ENCODE measurements at regions not wholly inside any gene's neighbourhood (a gene's known extent, or its start where the extent isn't known, plus 50 kb on each side); places are given as distances from the start of the nearest gene placed in this dataset.
"Not testable (repeated sequence)": the region's sequence is repeated elsewhere in the genome, so short reads cannot be mapped to it uniquely, and the experiment has no call there.

DNA sequence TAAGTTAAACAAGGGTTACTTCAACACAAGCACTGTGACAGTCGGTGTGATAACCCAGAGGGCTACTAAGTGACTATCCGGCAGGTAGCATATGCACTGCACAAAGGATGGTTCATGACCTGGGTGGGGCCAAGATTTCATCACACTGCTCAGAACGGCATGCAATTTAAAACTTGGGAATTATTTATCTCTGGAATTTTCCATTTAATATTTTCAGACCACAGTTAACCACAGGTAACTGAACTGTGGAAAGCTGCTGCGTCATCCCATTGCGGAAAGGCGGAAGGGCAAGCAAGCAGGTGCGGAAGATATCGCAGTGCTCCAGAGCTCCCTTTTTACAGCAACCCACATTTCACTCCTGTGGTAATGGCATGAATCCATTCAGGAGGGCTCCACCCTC is 540.8 kb downstream of the INSC start:
- no peak for DNase-seq (ENCODE audit: low read depth in 2 of 2)

DNA sequence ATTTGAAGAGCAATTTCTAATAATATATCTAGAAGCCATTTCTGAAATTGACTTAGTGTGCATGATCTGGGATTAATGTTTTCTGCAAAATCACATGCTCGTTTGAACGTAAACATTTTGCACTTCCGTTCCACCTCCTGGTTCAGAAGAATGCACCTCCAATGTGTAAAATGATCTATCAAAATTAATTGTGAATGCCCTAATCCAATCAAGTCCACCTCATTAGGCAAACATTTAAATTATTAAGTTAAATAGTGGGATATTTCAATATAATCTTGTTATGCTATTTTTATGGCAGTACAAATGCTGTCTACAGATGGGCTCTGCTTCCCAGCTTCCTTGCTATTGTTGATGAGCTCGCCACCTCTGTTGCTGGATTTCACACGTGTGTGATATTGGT is 542.5 kb downstream of the INSC start:
- no peak for DNase-seq (ENCODE audit: low read depth in 2 of 2)

DNA sequence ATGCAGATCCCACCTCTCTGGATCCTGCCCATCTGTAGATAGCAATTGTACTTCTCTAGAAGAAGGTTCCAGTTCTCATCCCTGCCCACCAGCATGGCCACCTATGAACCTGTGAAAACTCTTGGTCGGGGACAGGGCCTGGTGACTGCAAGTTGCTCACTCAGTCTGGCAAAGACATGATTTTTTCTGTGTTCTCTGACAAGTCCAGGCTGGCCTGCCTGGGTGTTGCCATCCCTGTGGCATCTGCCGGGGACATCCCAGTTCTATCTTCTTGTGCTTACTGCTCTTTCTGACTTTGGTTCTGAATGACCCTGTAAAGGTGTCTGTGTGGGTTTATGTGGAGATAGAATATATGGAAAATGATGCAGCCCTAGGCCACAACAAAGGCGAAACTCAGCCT is 545.8 kb downstream of the INSC start:
- DNase-seq (ENCODE audit: low read depth in 2 of 2) = no peak

- DNase-seq (ENCODE audit: low read depth in 2 of 2) = no peak
Measured at GRCh38 chr11:15662285-15662684, 547.6 kb downstream of the INSC start.

DNA sequence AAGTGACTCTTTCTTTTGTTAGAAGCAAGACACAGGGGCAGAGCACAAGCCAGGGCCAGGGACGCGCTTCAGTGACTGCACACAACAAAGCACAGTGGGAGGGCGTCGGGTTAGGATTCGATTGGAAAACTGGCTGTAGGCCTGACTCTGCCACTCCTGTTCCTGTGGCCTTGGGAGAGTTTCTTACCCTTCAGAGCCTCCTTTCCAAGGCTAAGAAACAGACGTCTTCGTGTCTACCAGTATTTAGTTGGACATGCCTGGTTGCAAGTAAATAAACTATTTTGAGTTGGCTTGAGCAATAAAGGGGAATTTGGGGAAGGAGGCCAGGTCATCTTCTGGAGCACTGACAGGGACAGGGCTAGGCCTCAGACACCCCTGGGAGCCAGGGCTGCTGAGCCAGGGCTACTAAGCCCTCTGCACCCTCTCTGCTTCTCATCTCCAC is 549.1 kb downstream of the INSC start:
- no peak for DNase-seq (ENCODE audit: low read depth in 2 of 2)

- DNase-seq (ENCODE audit: low read depth in 2 of 2) = no peak
Measured at GRCh38 chr11:15665368-15665871, 550.7 kb downstream of the INSC start.

DNA sequence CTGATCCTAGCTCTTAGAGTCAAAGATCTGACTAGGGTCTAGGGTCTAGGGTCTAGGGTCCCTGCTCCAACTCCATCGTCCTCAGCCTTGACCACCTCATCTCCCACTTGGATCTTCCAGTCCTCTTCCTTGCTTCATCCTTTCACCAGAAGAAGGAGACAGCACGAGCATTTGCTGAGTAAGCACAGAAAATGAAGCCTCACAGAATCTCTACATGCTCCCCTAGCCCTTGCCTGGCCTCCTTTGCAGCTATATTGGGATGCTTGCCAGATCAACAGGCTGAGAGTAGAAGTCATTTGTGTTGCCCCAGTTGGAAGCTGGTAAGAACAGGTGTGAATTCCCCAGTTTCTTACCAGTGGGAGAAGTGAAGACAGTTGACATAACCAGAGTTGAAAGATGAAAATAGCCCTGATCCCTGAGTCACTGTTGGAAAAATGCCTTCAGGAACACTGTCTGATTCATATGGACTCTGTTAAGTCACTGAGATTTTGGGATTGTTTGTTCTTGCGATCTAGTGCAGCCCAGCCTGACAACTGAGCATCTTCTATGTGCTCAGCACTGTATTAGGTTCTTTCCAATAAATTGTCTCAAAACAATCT is 552.5 kb downstream of the INSC start:
- DNase-seq (ENCODE audit: low read depth in 2 of 2) = no peak

- no peak for DNase-seq (ENCODE audit: low read depth in 2 of 2)
Measured at GRCh38 chr11:15668718-15669117, 554.0 kb downstream of the INSC start.

DNA sequence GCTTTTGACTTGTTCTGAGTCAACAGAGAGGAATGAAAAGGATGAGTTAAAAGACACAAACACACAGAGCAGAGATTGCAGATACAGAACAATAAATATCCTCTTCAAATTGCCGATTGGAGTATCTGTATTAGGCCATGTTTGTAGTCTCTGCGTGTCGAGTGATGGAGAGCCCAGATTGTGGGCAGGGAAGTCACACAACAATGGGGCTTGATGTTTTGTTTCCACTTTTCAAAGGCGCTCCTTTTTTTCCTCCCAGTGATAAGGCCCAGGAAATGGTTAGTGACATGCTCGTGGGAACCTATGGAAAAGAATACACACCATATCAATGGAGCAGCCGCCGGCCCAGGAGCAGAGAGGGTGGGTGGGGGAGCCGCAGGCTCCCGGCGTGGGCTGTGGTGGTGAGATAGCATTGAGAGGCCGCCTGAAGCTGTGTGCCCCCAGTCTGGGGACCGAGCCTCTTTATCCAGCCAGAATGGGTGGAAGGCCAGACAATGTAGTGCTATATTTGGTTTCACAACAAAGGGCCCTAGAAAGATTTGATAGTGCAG is 555.9 kb downstream of the INSC start:
- no peak for DNase-seq (ENCODE audit: low read depth in 2 of 2)

GRCh38 chr11:15671216-15671615 is 556.5 kb downstream of the INSC start:
- DNase-seq (ENCODE audit: low read depth in 2 of 2) = no peak

GRCh38 chr11:15672825-15673224 is 558.1 kb downstream of the INSC start:
- no peak for DNase-seq (ENCODE audit: low read depth in 2 of 2)

GRCh38 chr11:15673408-15673831 is 558.7 kb downstream of the INSC start:
- DNase-seq (ENCODE audit: low read depth in 2 of 2) = no peak

- no peak for DNase-seq (ENCODE audit: low read depth in 2 of 2)
Measured at GRCh38 chr11:15674756-15675155, 560.0 kb downstream of the INSC start.

DNA sequence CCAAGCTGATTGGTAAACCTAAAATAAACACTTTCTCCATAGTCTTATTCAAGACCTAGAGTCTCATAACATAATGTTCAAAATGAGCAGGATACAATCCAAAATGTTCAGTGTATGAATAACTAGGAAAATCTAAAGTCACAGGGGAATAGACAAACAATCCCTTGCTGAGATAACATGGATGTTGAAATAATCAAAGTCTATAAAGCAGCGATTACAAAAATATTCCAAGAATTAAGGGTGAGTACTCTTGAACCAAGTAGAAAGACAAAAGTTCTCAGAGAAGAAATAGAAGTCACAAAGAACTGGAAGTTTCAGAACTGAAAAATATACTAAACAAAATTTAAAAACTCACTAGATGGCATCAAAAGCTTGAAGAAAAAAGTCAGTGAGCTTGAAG is 561.0 kb downstream of the INSC start:
- no peak for DNase-seq (ENCODE audit: low read depth in 2 of 2)

DNA sequence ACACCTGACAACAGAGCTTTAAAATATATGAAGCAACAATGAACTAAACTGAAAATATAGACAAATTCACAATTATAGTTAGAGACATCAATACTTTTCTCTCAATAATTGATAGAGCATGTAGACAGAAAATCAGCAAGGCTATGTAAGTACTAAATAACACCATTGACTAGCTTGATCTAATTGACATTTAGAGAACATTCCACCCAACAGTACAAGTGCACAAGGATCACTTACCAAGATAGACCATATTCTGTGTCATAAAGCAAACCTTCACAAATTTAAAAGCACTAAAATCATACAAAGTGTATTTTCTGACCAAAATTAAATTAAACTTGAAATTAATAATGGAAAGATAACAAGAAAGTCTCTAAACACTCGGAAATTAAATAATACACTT is 562.5 kb downstream of the INSC start:
- no peak for DNase-seq (ENCODE audit: low read depth in 2 of 2)

- no peak for DNase-seq (ENCODE audit: low read depth in 2 of 2)
Measured at GRCh38 chr11:15683528-15683927, 568.8 kb downstream of the INSC start.

DNA sequence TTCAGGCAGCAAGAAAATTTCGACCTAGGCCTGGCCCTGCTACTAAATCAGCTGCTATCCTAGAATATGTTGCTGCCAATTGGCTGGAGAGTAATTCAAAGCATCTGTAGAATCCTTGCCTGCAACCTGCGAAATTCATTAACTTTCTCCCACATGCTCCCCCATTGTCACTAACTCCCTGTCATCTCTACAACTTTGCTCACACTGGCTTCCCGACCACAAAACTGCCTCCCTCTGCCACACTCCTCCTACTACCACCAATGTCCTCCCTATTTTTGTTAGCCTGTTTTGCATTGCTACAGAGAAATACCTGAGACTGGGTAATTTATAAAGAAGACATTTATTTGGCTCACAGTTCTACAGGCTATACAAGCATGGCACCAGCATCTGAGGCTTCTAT is 570.6 kb downstream of the INSC start:
- DNase-seq (ENCODE audit: low read depth in 2 of 2) = no peak

DNA sequence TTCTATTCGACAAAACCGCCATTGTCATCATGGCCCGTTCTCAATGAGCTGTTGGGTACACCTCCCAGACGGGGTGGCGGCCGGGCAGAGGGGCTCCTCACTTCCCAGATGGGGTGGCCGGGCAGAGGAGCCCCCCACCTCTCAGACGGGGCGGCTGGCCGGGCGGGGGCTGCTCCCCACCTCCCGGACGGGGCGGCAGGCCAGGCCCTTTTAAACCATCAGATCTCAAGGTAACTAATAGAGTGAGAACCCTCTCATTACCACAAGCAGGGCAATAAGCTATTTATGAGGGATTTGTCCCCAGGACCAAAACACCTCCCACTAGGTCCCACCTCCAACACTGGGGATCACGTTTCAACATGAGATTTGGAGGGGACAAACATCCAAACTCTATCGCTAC is 571.5 kb downstream of the INSC start:
- DNase-seq (ENCODE audit: low read depth in 2 of 2) = not testable (repeated sequence)

GRCh38 chr11:15687342-15687741 is 572.6 kb downstream of the INSC start:
- no peak for DNase-seq (ENCODE audit: low read depth in 2 of 2)

- no peak for DNase-seq (ENCODE audit: low read depth in 2 of 2)
Measured at GRCh38 chr11:15688351-15688792, 573.6 kb downstream of the INSC start.

- no peak for DNase-seq (ENCODE audit: low read depth in 2 of 2)
Measured at GRCh38 chr11:15690320-15690719, 575.6 kb downstream of the INSC start.

DNA sequence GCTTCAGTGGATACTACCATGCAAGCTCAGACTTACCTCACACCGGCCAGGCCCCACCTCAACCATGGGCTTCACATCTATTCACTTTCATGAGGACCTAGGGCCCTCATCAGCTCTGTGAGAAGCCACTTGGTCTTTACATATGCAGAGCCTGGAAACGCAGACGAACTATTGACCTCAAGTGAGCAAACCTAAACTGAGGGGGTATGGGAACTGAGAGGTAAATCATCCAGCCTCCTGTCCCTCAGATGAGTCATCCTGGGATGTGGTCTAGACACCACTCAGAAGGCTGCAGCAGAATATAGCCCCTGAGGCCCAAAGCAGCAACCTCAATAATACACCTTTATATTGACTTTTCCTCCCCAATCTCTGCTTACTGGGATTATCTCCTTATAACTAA is 578.0 kb downstream of the INSC start:
- DNase-seq (ENCODE audit: low read depth in 2 of 2) = no peak

GRCh38 chr11:15695096-15695721 is 580.5 kb downstream of the INSC start:
- DNase-seq (ENCODE audit: low read depth in 2 of 2) = no peak

Data from stimulated activated CD4-positive, alpha-beta T cell treated with anti-CD3 and anti-CD28 coated beads, Interleukin-1b, Interleukin-23, amount 100 ng/mL, for 1 hour (primary cell).